ENCODE measurements at regions not wholly inside any gene's neighbourhood (a gene's known extent, or its start where the extent isn't known, plus 50 kb on each side); places are given as distances from the start of the nearest gene placed in this dataset.
"Not testable (repeated sequence)": the region's sequence is repeated elsewhere in the genome, so short reads cannot be mapped to it uniquely, and the experiment has no call there.

DNA sequence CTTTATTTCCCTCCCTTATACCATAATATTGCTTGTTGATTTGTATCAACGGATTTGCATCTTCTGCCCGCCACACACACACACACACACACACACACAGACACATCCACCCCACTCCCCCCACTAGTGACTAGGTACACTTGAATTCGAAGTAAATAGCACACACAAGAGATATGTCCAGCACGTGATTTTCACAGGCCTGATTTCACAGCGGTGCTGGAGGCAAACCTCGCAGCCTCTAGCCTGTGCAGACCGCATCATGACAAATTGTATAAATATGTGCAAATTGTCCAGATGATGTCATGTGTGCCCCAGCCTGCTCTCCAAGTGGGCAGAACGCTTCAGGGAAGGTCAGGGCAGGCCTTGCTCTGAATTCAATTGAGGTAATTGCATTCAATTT, 153.8 kb upstream of the TPTE start:
- not testable (repeated sequence) for DNase-seq

DNA sequence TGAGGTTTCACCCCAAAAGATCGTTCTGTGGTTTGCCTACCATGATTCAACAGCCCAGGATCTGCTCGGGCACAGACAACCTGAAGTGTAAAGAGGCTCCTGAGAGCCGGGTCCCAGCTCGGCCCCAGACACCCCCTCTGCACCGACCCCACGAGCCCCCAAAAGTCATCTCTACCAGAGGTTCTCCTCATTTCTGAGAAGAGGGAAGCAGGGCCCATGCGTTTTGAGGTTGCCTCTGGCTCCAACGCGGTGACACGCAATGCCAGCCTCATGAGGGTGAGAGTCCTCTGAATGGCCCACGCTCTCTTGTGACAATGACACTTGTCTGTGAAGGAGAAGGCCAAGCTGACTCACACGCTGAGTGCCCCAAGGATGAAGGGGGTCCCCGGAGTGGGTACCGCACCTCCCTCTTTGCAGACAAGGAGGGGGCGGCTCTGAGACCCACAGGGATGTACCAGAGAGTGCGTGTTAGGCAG, 153.0 kb upstream of the TPTE start:
- DNase-seq: not testable (repeated sequence)

DNA sequence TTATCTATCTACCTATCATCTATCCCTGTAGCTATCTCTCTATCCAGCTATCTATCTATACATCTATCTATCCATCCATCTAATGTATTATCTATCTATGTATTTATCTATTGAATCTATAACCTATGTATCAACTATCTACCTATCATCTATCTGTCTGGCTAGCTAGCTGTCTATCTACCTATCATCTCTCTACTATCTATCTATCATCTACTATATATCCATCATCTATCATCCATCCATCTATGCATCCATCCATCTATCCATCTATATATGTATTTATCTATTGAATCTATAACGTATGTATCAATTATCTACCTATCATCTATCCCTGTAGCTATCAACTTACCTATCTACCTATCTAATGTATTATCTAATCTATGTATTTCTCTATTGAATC, 152.1 kb upstream of the TPTE start:
- DNase-seq: not testable (repeated sequence)

DNA sequence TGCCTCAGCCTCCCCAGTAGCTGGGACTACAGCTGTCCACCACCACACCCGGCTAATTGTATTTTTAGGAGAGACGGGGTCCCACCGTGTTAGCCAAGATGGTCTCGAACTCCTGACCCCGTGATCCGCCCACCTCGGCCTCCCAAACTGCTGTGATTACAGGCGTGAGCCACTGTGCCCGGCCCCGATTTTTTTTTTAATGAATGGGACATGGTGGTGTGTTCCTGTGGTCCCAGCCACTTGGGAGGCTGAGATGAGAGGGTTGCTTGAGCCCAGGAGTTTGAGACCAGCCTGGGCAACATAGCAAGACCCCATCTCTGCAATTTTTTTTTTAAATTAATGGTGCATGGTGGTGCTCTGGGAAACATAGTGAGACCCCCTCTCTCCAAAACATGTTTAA, 143.6 kb upstream of the TPTE start:
- not testable (repeated sequence) for DNase-seq

DNA sequence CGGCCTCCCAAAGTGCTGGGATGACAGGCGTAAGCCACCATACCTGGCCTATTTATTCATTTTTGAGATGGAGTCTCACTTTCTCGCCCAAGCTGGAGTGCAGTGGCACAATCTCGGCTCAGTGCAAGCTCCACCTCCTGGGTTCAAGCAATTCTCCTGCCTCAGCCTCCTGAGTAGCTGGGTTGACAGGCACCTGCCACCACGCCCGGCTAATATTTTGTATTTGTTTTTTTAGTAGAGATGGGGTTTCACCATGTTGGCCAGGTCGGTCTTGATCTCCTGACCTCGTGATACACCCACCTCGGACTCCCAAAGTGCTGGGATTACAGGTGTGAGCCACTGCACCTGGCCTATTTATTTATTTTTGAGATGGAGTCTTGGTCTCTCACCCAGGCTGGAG, 141.6 kb upstream of the TPTE start:
- DNase-seq: not testable (repeated sequence)

DNA sequence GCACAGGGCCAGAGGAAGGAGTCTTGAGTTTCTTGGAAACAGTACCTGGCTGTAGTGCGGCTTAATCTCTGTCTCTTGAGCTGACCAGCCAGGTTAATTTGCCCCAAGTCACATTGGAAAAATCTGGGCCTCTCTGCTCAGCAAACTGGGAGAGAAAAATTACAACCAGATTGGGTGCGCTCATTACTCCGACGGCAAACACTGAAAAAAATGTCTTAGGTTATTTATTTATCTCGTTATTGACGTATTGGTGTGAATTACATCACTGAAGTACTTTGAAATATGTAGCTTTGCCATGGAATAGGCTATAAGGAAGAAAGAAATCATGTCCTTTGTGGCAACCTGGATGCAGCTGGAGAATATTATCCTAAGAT, 139.7 kb upstream of the TPTE start:
- DNase-seq: not testable (repeated sequence)

DNA sequence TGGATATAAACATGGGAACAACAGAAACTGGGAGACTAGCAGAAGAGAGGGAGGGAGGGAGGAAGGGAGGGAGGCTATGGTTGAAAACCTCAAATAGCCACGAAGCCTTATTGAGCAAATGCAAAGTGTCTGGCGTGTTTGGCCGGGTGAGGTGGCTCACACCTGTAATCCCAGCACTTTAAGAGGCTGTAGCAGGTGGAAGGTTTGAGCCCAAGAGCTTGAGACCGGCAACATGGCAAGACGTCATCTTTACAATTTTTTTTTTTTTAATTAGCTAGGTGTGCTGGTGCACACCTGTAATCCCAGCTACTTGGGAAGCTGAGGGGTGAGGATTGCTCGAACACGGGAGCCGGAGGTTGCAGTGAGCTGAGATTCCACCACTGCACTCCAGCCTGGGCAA, 139.2 kb upstream of the TPTE start:
- DNase-seq: not testable (repeated sequence)

DNA sequence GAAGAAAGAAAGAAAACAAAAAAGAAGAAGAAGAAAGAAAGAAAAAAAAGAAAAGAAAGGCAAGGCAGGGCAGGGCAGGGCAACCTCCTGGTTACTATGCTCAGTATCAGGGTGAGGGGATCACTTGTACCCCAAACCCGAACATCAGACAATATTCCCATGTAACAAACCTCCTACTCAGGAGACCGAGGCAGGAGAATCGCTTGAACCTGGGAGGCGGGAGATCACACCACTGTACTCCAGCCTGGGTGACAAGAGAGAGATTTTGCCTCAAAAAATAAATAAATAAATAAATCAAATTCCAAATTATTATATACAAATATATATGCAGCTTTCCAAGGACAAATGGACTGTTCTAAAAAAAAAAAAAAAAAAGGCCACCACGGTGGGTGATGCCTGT, 138.8 kb upstream of the TPTE start:
- not testable (repeated sequence) for DNase-seq

DNA sequence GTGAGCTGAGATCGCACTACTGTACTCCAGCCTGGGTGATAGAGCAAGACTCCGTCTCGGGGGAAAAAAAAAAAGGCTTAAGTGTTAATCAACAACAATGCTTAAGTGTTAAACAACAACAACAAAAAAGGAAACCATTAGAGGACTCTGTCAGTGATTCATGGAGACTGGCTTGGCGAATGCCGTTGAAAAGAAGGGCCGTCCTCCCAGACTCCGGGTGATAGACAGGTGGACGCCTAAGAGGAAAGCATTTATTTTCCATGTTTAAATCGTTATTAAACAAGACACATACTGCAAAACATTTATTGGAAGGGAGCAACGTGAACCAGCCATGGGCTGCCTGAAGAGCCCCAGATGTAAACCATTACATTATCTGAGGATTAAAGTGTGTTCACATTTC, 137.8 kb upstream of the TPTE start:
- DNase-seq: not testable (repeated sequence)

DNA sequence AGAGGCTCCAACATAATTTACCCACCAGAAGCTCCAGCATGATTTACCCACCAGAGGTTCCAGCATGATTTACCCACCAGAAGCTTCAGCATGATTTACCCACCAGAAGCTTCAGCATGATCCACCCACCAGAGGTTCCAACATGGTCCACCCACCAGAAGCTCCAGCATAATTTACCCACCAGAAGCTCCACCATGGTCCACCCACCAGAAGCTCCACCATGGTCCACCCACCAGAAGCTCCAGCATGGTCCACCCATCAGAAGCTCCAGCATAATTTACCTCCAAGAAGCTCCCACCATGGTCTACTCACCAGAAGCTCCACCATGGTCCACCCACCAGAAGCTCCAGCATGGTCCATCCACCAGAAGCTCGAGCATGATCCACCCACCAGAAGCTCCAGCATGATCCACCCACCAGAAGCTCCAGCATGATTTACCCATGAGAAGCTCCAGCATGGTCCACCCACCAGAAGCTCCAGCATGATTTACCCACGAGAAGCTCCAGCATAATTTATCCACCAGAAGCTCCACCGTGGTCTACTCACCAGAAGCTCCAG, 137.0 kb upstream of the TPTE start:
- not testable (repeated sequence) for DNase-seq

DNA sequence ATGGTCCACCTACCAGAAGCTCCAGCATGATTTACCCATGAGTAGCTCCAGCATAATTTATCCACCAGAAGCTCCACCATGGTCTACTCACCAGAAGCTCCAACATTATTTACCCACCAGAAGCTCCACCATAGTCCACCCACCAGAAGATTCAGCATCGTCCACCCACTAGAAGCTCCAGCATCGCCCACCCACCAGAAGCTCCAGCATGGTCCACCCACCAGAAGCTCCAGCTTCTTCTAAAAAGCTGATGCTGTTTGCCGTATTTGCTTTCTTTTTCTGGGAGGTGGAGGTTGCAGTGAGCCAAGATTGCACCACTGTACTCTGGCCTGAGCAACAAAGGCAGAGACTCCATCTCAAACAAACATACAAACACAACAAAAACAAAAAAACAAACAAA, 136.2 kb upstream of the TPTE start:
- DNase-seq: not testable (repeated sequence)

DNA sequence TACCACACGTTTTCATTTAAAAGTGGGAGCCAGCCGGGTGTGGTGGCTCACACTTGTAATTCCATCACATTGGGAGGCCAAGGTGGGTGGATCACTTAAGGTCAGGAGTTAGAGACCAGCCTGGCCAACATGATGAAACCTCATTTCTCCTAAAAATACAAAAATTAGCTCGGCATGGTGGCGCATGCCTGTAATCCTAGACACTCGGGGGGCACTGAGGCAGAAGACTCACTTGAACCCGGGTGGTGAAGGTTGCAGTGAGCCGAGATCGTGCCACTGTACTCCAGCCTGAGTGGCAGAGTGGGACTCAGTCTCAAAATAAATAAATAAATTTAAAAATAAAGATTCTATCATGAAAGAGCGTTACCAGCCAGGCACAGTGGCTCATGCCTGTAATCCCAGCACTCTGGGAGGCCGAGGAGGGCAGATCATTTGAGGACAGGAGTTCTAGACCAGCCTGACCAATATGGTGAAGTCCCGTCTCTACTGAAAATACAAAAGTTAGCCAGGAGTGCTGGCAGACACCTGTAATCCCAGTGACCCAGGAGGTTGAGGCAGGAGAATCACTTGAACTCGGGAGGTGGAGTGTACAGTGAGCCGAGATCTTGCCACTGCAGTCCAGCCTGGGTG, 135.4 kb upstream of the TPTE start:
- DNase-seq: not testable (repeated sequence)

DNA sequence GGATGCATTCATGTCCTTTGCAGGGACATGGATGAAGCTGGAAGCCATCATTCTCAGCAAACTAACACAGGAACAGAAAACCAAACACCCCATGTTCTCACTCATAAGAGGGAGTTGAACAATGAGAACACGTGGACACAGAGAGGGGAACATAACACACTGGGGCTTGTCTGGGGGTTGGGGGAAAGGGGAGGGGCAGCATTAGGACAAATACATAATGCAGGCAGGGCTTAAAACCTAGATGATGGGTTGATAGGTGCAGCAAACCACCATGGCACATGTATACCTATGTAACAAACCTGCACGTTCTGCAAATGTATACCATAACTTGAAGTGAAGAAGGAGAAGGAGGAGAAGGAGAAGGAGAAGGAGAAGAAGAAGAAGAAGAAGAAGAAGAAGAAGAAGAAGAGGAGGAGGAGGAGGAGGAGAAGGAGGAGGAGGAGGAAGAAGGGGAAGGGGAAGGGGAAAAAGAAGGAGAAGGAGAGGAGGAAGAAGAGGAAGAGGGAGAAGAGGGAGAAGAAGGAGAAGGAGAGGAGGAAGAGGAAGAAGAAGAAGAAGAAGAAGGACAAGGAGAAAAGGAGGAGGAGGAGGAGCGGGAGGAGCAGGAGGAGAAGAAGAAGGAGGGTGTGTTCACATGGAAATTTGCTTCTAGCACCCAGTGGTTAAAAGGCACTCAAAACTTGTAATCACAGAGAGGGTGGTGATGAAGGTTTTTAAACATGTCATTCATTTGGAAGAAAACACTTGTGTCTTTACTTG, 133.5 kb upstream of the TPTE start:
- not testable (repeated sequence) for DNase-seq

DNA sequence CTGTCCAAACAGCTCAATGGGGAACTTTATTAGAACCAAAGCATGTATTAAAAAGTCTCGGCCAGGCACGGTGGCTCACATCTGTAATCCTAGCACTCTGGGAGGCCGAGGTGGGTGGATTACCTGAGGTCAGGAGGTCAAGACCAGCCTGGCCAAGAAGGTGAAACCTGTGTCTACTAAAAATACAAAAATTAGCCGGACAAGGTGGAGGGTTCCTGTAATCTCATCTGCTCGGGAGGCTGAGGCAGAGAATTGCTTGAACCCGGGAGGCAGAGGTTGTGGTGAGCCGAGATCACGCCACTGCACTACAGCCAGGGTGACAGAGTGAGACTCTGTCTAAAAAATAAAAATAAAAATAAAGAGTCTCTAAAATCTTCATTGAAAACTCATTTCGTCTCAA, 132.8 kb upstream of the TPTE start:
- DNase-seq: not testable (repeated sequence)

DNA sequence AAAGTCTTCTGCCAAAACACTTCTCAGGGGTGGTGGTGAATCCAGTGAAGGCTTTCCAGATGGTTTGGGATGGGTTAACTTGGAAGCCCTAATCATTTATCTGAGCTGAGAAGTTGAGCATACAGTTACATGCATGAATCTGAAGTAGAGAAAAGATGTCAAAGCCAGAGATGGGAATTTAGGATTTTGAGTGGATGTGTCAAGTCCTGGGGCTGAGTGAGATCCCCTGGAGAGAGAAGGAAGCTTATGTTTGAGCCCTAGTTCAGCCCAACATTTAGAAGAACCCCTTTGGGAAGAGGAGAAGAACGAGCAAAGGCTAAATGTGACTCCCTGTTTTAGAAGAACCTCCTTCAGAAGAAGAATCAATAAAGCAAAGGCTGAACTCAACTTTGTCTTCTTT, 129.1 kb upstream of the TPTE start:
- not testable (repeated sequence) for DNase-seq

DNA sequence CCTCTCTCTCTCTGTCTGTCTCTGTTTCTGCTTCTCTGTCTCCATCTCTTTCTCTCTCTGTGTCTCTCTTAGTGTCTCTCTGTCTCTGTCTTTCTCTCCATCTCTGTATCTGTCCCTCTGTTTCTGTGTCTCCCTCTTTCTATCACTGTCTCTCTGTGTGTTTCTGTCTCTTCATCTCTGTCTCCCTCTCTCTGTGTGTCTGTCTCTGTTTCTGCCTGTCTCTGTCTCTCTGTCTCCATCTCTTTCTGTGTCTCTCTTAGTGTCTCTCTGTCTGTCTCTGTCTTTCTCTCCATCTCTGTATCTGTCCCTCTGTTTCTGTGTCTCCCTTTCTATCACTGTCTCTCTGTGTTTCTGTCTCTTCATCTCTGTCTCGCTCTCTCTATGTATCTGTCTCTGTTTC, 125.4 kb upstream of the TPTE start:
- not testable (repeated sequence) for DNase-seq

DNA sequence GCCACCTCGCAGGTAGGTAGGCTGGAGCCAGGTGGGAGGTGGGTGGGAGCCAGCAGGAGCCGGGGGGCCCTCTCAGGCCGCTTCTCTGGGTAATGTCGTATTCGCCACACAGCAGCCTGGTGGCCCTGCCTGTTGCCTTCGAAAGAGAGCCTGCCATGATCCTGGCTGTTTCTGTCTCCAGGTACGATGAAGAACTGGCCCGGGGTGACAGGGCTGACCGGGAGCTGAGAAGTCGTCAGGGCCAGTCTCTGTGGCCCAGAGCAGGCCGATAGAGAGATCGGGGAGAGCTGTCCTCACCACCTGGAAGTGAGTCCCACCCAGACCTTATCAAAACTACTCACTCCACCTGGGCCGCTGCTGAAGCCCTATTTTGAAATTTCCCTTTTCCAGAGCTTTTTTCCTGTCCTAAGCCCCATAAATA, 123.9 kb upstream of the TPTE start:
- not testable (repeated sequence) for DNase-seq

DNA sequence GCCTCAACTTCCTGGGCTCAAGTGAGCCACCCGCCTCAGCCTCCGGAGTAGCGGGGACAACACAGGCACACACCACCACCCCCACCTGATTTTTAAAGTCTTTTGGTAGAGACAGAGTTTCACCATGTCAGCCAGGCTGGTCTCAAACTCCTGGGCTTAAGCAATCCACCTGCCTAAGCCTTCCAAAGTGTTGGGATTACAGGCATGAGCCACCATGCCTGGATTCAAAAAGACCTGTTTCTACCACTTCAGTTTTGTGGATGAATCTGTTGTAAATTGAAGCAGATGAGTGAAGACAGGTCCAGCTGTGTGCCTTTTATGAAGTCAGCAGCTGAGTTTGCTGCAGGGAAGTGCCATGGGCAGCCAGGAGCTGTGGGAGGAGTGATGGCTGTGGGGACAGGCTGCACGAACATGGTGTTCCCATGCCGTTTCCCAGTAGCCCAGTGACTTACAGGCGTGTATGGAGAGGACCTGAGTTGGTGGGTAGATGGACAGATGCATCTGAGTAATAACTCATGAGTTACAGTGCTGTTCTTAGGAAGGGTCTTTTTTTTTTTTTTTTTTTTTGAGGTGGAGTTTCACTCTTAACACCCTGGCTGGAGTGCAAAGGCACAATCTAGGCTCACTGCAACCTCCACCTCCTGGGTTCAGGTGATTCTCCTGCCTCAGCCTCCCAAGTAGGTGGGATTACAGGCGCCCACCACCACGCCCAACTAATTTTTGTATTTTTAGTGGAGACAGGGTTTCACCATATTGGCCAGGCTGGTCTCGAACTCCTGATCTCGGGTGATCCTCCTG, 122.5 kb upstream of the TPTE start:
- DNase-seq: not testable (repeated sequence)

DNA sequence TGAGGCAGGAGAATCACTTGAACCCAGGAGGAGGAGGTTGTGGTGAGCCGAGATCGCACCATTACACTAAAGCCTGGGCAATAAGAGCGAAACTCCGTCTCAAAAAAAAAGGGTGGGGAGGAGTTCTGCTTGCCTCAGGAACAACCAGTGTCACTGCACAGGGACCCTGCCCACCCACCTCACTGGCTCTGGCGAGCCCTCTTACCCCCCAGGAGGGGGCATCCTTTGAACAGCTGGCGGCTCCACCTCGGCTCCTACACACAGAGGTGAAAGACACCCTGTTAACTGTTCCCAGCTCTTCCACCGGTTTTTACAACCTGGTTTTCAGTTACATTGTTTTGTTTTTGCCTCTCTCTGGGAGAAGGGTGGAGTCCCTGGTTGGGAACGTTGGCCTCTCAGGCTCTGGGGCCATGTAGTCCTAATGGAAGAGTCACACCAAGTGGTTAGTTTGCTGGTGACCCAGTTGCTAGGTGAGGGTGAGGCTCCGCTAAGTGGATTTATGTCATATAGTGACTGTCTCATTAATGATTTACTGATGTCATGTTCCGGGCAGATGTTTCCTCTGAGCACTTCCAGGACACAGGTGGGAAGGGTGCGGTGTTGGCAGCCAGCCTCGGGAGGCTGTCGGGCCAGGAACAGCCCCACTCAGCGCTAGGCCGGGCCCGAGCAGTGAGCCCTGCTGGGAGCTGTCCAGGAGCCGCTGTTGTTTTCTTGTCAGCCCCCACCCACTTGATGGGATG, 120.6 kb upstream of the TPTE start:
- DNase-seq: not testable (repeated sequence)

DNA sequence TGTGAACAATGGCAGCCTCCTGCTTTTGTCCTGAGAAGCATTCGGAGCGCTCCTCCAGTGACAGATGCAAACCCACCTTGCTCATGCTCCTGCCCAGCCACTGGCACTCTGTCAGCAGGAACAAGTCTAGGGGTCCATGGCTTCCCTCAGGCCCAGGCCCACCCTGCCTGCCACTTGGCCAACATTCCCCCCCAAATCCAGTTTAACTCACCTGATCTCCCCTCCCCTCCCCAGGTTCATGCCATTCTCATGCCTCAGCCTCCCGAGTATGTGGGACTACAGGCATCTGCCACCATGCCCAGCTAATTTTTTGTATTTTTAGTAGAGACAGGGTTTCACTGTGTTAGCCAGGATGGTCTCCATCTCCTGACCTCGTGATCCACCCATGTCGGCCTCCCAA, 118.9 kb upstream of the TPTE start:
- not testable (repeated sequence) for DNase-seq

DNA sequence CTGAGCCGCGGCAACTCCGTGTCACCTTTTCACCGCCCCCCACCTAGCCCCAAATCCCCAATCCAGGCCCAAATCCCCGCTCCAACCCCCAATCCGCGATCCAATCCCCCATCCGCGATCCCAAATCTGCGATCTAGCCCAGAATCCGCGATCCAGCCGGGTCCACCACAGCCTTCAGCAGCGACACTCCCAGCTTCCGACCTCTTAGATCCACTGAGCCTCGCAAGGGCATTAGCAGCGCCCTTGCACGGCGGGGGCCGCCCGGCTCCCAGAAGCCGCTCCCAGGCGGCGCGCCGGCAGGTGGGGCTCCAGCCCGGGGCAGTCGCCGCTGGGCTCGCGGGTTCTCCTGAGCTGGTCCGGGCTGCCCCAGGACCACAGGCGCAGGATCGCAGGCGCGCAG, 116.1 kb upstream of the TPTE start:
- DNase-seq: not testable (repeated sequence)

DNA sequence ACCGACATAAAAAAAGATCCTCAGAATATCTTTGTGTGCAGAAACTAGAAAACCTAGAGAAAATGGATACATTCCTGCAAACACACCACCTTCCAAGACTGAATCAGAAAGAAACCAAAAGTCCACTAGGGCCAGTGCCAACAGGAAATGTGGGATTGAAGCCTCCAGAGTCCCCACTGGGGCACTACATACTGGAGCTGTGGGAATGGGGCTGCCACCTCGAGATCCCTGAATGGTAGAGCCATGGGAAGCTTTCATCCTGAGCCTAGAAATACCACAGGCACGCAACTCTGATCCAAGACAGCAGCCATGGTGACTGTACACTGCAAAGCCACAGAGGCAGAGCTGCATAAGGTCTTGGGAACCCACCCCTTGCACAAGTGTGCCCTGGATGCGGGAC, 111.6 kb upstream of the TPTE start:
- not testable (repeated sequence) for DNase-seq

Measured in right kidney (tissue), 1 donor.